DMS 273 (cell line): ENCODE measurements at regions not wholly inside any gene's neighbourhood (a gene's known extent, or its start where the extent isn't known, plus 50 kb on each side); places are given as distances from the start of the nearest gene placed in this dataset.
"Not testable (repeated sequence)": the region's sequence is repeated elsewhere in the genome, so short reads cannot be mapped to it uniquely, and the experiment has no call there.

ENCODE experiments used
- DNase-seq: peaks from one replicate; lab custom pipeline; 2025; ENCODE audit not compliant: unreplicated experiment; lab: John Stamatoyannopoulos, UW

DNA sequence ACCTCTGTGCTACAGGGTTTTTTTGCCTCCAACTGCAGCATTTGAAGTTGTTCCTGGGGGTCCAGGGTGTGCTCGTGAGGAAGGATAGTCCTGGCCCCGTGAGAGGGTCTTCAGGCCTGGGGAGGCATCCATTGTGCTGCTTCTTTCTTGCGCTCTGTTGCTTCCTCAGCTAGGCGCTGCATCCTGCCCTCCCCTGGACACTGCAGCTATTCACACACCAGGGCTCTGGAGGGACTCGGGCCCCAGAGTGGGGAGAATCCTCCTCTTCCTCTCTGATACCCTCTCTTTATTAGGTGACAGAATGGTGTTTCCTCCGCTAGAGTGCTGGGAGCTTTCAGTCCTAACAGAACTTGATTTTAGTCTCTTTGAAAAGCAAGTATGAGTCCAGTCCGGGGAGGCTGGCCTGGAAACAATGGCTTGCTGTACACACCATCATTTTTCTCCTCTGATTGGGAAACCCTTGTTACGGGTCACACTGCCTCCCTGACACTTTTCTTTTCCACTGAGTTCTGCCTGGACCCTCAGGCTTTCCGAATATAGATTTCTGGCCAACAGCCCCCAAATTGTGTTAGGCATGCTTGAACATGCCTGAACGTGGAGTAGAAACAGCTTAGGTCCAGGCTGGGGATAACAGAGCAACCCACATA lies 81.4 kb upstream of the ELAC2 start:
- DNase-seq = no peak

DNA sequence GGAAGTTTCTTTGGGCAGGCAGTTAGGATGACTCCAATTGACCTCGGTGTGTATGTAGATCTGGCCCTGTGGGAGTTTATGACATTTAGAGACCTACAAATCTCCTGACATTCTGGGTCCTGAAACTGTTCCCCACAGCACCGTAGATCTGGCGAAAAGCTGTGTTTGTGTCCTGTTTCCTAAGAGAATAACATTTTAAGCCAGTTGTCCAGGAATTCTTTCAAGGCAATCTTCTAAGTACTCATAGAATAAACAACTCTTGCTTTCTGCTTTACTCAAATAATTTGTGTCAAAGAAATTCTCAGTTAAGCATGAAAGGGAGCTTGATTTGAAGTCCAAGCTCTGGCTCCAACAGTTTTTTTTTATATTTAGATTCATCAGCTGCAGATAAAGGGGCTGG lies 78.5 kb upstream of the ELAC2 start:
- DNase-seq = no peak

DNA sequence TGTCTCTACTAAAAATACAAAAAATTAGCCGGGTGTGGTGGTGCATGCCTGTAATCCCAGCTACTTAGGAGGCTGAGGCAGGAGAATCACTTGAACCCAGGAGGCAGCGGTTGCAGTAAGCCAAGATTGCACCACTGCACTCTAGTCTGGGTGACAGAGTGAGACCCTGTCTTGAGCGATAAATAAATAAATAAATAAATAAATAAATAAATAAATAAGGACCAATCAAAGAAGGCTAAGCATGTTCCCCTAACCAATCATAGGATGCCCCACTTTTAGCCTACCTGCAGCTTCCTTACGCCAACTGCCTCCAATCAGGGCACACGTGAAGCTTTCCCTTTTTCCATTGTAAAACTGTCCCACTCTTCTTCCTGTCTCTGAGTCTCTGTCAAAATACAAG lies 74.2 kb upstream of the ELAC2 start:
- not testable (repeated sequence) for DNase-seq

DNA sequence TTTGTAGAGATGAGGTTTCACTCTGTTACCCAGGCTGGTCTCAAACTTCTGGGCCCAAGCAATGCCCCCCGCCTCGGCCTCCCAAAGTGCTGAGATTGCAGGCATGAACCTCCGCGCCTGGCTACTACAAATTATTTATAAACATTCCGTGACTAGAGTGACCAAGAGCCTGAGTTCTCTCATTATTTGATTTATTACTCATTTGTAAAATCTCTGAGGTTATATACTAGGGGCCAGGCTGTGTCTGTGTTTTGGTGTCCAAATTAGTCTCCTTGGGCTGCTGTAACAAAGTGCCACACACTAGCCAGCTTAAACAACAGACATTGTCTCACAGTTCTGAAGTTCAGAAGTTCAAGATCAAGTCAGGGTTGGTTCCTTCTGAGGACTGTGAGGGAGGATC lies 70.8 kb upstream of the ELAC2 start:
- DNase-seq = no peak

DNA sequence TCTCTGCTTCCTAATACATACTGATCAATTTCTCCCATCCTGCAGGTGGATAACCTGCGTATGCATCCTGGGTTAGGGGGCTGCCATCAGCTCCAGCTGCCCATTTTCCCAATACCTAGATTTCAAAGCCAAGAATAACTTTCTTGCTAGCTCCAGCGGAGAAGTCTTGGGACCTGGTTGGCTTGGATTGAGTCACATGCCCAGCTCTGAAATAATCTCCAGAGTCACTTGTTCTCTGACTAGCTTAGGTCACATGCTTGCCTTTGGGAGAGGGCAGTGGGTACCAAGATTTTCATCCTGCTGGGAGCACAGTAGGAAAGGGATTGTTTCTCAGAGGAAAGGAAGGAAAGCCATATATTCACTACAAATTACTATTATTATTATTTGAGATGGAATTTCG lies 70.0 kb upstream of the ELAC2 start:
- no peak for DNase-seq

DNA sequence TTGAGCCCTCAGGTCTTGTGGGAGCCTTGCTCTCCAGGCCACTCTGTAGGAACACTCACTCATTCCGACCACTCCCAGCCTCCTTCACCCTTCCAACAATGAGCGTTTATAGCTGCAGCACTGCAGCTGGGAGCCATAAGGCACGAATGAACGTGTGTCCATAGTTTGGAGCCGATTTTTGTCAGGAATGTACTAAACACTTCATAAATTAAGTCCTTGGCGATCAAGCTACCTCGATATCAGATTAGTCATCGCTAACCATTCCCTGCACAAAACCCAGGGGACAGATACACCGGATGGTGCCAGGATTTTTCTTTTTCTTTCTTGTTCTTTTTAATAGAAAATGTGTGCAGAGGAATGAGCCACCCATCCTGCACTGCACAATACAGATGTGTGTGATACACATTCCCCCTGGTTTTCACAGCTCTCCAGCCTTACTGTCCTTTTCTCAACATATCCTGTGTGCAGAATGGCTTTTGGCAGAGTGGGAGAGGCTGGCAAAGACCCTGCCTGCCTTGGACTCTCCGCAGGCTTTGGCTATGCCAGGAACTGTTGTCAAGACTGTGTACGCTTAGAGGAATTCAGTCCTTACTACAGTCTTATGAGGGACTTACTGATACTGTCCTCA lies 68.4 kb upstream of the ELAC2 start:
- no peak for DNase-seq

DNA sequence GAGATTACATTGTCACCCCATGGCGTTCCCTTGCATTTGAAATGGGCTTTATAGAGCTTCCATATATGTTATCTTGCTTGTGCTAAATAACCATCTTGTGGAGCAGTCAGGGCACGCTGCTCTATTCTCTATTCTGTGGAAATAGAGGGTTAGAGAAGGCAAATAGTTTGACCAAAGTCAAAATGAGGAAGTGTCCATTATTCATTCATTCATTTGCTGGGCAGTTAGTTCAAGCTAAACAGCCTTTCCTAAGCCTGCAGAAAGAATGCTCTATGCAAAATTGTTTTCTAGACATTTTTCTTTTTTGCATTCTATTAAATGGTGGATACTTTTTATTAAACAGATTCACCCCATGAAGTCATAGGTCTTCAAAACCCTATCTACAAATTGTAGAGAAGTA lies 67.8 kb upstream of the ELAC2 start:
- DNase-seq = no peak

DNA sequence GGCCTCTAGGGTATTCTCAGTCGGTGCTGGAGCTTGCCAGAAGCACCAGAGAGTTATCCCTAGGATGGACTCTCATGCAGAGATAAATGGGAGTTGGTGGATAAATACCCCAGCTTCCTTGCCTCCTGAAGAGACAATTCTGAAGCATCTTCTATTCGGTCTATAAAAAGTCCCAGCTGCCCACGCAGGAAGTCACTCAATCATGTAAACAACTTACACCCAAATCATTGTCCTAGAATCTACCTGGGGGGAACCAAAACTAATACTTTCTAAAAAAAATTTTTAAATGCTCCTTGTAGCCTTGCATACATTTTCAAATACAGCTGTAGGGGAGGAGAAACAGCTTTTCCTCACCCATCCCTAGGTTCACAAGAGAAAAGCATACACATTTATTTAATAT lies 66.6 kb upstream of the ELAC2 start:
- DNase-seq = no peak

DNA sequence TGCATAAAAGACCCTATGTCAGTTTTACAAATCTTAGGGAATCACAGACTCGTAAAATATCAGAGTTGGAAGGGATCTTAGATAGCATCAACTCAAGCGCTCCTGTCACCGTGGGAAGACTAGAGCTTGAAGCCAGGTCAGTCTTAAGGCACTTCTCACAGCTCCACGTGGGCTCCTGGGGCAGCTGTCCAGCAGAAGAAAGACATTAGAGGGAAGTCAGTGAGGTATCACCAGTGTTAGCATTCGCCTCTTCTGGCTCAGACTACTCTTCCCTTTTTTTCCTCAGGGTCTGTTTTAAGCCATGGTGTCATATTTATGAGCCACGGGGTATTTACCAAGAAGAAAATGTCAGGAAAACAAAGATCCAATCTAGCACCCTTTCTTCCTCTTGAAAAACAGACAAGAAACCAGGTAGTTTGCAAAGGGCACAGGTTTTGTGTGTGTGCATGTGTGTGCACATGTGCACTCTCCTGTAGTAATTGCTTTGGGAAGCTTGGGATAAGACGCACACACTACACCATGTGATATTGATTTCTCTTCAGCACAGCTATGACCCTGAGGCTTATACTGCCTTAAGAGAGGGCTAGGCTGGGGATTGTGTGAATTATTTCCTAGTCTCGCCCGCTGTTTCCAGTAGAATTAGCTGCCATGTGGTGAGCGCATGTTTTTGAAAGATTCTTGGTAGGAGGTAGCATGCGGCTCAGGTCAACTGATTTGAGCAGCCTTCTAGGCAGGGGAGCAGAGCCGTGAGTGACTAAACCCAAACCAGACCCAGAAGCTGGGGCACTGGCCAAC lies 61.0 kb upstream of the ELAC2 start:
- no peak for DNase-seq

DNA sequence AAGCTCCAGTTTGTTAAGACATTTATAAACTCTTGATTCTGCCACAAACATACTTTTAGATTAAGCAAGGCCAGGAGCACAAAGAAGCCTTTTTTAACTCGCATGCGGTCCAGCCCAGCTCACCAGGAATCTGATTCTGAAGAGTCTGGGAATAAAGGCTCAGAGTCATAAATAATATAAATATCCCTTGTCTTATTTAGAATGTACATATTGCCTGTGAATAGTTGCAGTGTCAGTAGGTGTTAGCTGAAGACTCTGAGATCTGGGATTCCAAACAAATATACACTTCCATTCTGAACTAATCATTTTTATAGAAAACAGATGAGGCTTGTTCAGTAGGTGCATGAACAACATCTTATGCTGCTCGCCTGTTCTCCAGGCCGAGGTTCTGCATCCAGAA lies 59.1 kb upstream of the ELAC2 start:
- no peak for DNase-seq

DNA sequence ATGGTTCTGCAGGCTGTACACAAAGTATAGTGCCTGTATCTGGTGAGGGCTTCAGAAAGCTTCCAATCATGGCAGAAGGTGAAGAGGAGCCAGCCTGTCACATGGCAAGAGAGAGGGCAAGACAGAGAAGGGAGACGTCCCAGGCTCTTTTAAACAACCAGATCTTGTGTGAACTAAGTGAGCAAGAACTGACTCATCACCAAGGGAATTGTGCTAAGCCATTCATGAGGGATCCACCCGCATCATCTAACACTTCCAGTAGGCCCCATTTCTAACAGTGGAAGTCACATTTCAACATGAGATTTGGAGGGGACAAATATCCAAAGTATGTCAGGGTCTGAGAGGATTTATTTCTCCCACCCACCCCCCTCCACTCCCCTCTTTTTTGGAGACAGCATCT lies 56.2 kb upstream of the ELAC2 start:
- DNase-seq = no peak

DNA sequence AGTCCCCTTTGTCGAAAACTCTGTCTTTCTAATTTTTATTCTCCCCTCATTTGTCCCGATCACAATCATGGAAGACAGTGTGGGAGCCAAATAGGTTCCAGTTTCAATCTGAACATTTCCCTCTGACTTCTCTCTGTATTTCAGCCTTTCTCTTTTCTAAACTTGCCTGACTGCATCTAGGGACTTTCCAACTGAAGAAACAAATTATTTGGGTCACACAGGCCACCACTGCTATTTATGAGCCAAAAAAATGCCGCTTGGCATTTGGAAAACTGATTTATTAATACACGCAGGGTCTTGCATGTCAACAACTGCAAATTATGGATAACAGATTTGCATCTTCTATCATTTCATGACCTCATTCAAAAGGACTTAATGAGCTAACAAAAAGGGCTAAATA lies 55.2 kb upstream of the ELAC2 start:
- DNase-seq = no peak

DNA sequence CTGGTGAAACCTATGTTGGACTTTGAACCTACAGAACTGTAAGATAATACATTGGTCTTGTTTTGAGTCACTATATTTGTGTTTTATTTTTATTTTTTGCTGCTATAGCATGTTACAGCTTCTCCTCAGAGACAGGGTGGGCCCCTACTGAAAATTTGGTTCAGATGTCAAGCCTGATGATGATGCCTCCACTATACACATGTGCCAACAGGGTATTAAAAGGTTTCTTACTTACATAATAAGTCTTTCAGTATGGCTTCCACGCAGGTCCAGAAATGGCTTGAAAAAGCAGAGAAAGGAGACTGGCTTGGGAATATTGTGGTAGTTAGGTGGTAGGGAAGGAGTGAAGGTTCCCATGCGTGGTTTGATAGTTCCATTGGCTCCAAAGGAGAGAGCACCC lies 52.9 kb upstream of the ELAC2 start:
- DNase-seq = no peak

DNA sequence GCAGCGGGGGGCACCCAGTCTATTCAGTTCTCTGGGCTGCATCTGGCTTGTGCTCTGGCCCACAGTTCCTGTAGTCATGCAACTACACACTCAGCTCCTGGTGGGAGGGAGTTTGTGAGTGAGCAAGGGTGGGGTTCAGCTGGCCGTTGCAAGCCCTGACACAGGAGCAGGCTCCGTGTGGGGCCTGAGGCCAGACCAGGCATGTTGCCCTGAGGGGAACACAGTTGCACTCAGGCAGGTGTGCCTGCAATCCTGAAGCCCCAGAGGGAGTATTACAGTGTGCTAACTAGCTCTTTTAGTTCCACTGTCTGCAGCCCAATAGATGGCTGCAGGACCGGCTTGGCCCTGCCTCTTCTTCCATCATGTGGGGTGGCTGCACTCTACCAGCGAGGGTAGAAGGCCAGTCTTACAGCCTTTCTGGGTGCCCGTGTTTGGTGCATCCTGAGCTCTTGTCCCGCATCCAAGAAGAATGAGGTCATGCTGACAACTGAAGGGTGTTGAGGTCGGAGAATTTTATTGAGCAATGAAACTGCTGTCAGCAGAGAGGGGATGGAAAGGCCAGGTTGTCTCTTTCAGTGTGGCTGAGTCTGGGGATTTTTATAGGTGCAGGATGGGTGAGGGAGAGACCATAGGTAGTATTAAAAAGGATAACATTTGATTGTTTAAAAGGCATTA lies 49.9 kb upstream of the ELAC2 start:
- DNase-seq = no peak
